ENCODE measurements at regions not wholly inside any gene's neighbourhood (a gene's known extent, or its start where the extent isn't known, plus 50 kb on each side); places are given as distances from the start of the nearest gene placed in this dataset.

- Histone ChIP-seq H3K79me2 (ENCODE audit: insufficient read depth) (no peaks in the 10 kb centered on the region), H2AFZ (no peak overlapping the region), H3F3A (ENCODE audit: insufficient read depth) (no peaks in the 10 kb centered on the region), H3K27me3 (replicated peaks; ENCODE audit: insufficient read depth) (no peaks in the 10 kb centered on the region), H3K4me2 (ENCODE audit: unreplicated experiment) (no peak overlapping the region), H3K4me3 (no peak overlapping the region), H3K9me2 (ENCODE audit: insufficient read depth) (no peaks in the 10 kb centered on the region), H3K36me3 (ENCODE audit: low read depth) (no peaks in the 10 kb centered on the region), H3K9me3 (ENCODE audit: low read depth) (peaks cover 2% of the 10 kb centered on the region), H3K27ac (no peak overlapping the region), H3K4me1 (ENCODE audit: insufficient read depth) (no peaks in the 10 kb centered on the region), H3K9ac (no peak overlapping the region), H4K20me1 (ENCODE audit: insufficient read depth) (no peaks in the 10 kb centered on the region)
- TF ChIP-seq EZH2 (IDR thresholded peaks at IDR 0.05; ENCODE audit: insufficient read depth, poor library complexity, severe bottlenecking) (no peak), EZH2phosphoT487 (IDR thresholded peaks at IDR 0.05; ENCODE audit: insufficient read depth, low read depth) (no peak)
- in situ Hi-C loops (cut with MboI) = no loop called here
- no peak for DNase-seq
- 2% methylated on average over 8 of the region's 8 CpGs for WGBS, 2 experiments (ENCODE audit: low coverage in 1 of 2, low lambda C conversion rate in 2 of 2, missing lambda C conversion rate in 2 of 2)
Observed at GRCh38 chr7:124459101-124460055, 306.2 kb downstream of the GPR37 start.

DNA sequence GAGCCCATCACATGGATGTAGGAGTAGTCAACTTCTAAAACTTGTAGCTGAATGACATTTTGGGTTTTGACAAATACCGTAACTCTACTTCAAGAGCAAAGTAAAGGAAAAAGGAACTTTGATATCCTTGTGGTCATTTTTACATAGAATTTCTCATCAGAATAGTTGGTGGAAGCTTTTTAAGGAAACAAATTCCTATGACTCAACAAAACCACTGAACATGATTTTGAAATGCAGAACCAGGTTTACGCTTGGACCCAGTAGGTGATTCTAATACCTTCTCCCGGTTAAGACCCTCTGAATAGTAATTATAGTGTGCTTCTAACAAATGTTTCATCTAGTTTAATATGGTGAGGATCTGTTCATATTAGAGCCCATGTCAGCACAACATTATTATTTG is 307.8 kb downstream of the GPR37 start:
- Histone ChIP-seq H3K36me3 (ENCODE audit: low read depth) (no peaks in the 10 kb centered on the region), H3K27ac (no peak overlapping the region), H3F3A (ENCODE audit: insufficient read depth) (no peaks in the 10 kb centered on the region), H3K4me1 (ENCODE audit: insufficient read depth) (no peaks in the 10 kb centered on the region), H3K27me3 (replicated peaks; ENCODE audit: insufficient read depth) (no peaks in the 10 kb centered on the region), H4K20me1 (ENCODE audit: insufficient read depth) (no peaks in the 10 kb centered on the region), H3K9me3 (ENCODE audit: low read depth) (peaks cover 2% of the 10 kb centered on the region), H3K9me2 (ENCODE audit: insufficient read depth) (no peaks in the 10 kb centered on the region), H3K4me2 (ENCODE audit: unreplicated experiment) (no peak overlapping the region), H3K9ac (no peak overlapping the region), H3K79me2 (ENCODE audit: insufficient read depth) (no peaks in the 10 kb centered on the region), H2AFZ (no peak overlapping the region), H3K4me3 (no peak overlapping the region)
- in situ Hi-C loops (cut with MboI) = no loop called here
- TF ChIP-seq EZH2 (IDR thresholded peaks at IDR 0.05; ENCODE audit: insufficient read depth, poor library complexity, severe bottlenecking) = no peak
- no peak for TF ChIP-seq EZH2phosphoT487 (IDR thresholded peaks at IDR 0.05; ENCODE audit: insufficient read depth, low read depth)
- no peak for DNase-seq
- WGBS, 2 experiments (ENCODE audit: low coverage in 1 of 2, low lambda C conversion rate in 2 of 2, missing lambda C conversion rate in 2 of 2) = 25 to 41% methylated on average over 3 of the region's 3 CpGs

GRCh38 chr7:124456286-124456685 is 309.3 kb downstream of the GPR37 start:
- Histone ChIP-seq H3K27ac (no peak overlapping the region), H3K4me3 (no peak overlapping the region), H3K4me1 (ENCODE audit: insufficient read depth) (no peaks in the 10 kb centered on the region), H4K20me1 (ENCODE audit: insufficient read depth) (no peaks in the 10 kb centered on the region), H3K27me3 (replicated peaks; ENCODE audit: insufficient read depth) (no peaks in the 10 kb centered on the region), H3K9me2 (ENCODE audit: insufficient read depth) (no peaks in the 10 kb centered on the region), H3F3A (ENCODE audit: insufficient read depth) (no peaks in the 10 kb centered on the region), H3K4me2 (ENCODE audit: unreplicated experiment) (no peak overlapping the region), H3K9me3 (ENCODE audit: low read depth) (no peaks in the 10 kb centered on the region), H3K79me2 (ENCODE audit: insufficient read depth) (no peaks in the 10 kb centered on the region), H3K36me3 (ENCODE audit: low read depth) (no peaks in the 10 kb centered on the region), H2AFZ (no peak overlapping the region), H3K9ac (no peak overlapping the region)
- no peak for DNase-seq
- in situ Hi-C loops (cut with MboI) = no loop called here
- WGBS, 2 experiments (ENCODE audit: low coverage in 1 of 2, low lambda C conversion rate in 2 of 2, missing lambda C conversion rate in 2 of 2) = 4 to 8% methylated on average over 3 of the region's 3 CpGs
- no peak for TF ChIP-seq EZH2phosphoT487 (IDR thresholded peaks at IDR 0.05; ENCODE audit: insufficient read depth, low read depth)
- TF ChIP-seq EZH2 (IDR thresholded peaks at IDR 0.05; ENCODE audit: insufficient read depth, poor library complexity, severe bottlenecking) = no peak

GRCh38 chr7:124452186-124452585 is 313.4 kb downstream of the GPR37 start:
- no peaks in the 10 kb centered on the region for H3F3A ChIP-seq (ENCODE audit: insufficient read depth)
- no peaks in the 10 kb centered on the region for H3K79me2 ChIP-seq (ENCODE audit: insufficient read depth)
- H3K27me3 ChIP-seq (replicated peaks; ENCODE audit: insufficient read depth) = no peaks in the 10 kb centered on the region
- H3K9me3 ChIP-seq (ENCODE audit: low read depth) = no peaks in the 10 kb centered on the region
- TF ChIP-seq EZH2phosphoT487 (IDR thresholded peaks at IDR 0.05; ENCODE audit: insufficient read depth, low read depth) (no peak), EZH2 (IDR thresholded peaks at IDR 0.05; ENCODE audit: insufficient read depth, poor library complexity, severe bottlenecking) (no peak)
- no peaks in the 10 kb centered on the region for H3K36me3 ChIP-seq (ENCODE audit: low read depth)
- H3K4me3 ChIP-seq = no peak overlapping the region
- no peak overlapping the region for H2AFZ ChIP-seq
- no peak for DNase-seq
- no peaks in the 10 kb centered on the region for H4K20me1 ChIP-seq (ENCODE audit: insufficient read depth)
- H3K4me2 ChIP-seq (ENCODE audit: unreplicated experiment) = no peak overlapping the region
- in situ Hi-C loops (cut with MboI) = no loop called here
- WGBS, 2 experiments (ENCODE audit: low coverage in 1 of 2, low lambda C conversion rate in 2 of 2, missing lambda C conversion rate in 2 of 2) = 10 to 18% methylated on average over 4 of the region's 4 CpGs
- H3K27ac ChIP-seq = no peak overlapping the region
- no peak overlapping the region for H3K9ac ChIP-seq
- H3K4me1 ChIP-seq (ENCODE audit: insufficient read depth) = no peaks in the 10 kb centered on the region
- no peaks in the 10 kb centered on the region for H3K9me2 ChIP-seq (ENCODE audit: insufficient read depth)

All from GM23248 (cell line).